VCaP (cell line): ENCODE measurements at regions not wholly inside any gene's neighbourhood (a gene's known extent, or its start where the extent isn't known, plus 50 kb on each side); places are given as distances from the start of the nearest gene placed in this dataset.

Experiments used
- H3K27ac ChIP-seq: fragments of 450-650 bp; 2 replicates; pipeline ENCODE4 v1.5.1; 2017
- CTCF ChIP-seq: fragments of 450-650 bp; conservative IDR thresholded peaks from 2 replicates; pipeline ENCODE4 v1.5.1; 2017; ENCODE audit warnings: mild to moderate bottlenecking, moderate library complexity

DNA sequence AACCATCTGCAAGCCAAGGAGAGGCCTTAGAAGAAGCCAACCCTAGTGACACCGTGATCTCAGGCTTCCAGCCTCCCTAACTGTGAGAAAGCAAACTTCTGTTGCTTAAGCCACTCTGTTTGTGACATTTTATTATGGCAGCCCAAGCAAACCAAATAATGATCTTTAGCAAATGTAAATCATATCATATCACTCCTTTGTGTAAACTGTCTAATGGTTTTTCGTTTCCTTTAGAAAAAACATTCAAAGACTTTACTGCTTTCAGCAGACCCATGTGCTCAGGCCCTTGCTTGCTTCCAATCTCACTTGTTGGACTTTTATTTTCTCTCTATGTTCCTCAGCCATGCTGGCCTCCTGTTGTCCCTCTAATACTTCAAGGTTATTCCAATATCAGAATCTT, 192.2 kb upstream of the HS3ST1 start:
- no peak overlapping the region for H3K27ac ChIP-seq
- TF ChIP-seq CTCF = no peak

DNA sequence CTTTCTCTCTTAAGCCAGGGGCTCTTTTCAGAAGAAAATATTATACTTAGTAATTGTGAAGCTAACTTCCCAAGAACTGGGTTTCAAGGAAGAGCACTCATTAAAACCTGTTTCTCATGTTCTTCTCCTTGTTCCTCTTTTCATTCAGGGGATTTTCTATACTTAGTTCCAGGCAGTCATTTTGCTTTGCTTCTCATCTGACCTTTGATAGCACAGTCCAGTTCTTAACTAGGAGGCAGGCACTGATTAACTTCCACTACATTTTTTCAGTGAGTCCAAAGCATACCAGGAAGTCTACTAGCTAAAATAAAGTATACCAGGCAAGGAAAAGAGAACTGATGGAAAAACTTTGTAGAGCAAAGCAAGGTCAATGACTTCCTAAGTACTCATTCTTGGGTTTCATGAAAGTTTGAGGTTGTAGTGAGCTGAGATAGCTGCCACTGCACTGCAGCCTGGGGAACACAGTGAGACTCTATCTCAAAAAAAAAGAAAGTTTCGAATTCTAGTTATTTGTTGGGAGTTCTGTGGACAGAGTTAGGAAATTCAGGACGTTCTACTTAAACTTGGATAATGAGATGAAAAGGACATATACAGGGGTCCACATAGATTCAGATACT, 190.1 kb upstream of the HS3ST1 start:
- H3K27ac ChIP-seq = no peak overlapping the region
- TF ChIP-seq CTCF = no peak

GRCh38 chr4:11616856-11617255, 188.2 kb upstream of the HS3ST1 start:
- no peak overlapping the region for H3K27ac ChIP-seq
- no peak for TF ChIP-seq CTCF

DNA sequence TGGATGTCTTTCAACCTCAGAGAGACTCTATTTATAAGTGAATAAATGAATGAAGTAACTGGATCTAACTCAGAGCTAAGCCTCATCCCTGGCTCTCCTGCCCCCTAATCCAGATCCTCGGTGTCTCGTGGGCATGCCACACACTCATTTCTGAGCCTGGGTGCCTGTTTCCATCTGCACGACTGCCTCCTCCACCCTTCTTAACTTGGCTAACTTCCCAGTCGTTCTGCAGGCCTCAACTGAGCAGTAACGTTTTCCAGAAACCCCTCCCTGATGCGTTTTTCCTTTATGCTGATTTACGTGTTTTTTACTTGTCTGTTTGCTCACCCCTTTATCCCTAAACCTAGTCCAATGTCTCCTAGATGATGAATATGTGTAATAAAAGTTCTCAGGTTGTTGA, 186.9 kb upstream of the HS3ST1 start:
- TF ChIP-seq CTCF = no peak
- H3K27ac ChIP-seq = no peak overlapping the region

DNA sequence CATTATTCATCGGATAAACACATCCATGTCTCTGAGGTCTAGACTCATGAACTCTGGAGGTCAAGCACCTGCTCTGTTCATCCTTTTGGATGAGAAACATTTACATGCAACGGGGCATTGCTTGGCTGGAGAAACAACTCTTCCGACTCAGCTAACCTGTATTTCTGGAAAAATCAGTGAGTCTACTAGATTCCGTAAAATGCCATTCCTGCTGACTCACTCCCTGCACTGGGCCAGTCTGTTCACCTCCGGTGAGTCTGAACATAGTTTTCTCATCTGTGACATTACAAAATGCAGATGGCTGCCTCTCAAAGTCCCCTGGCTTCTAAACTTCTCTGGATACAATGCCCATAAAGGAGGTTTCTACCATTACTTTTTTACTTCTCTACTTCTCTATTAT, 185.7 kb upstream of the HS3ST1 start:
- H3K27ac ChIP-seq = no peak overlapping the region

DNA sequence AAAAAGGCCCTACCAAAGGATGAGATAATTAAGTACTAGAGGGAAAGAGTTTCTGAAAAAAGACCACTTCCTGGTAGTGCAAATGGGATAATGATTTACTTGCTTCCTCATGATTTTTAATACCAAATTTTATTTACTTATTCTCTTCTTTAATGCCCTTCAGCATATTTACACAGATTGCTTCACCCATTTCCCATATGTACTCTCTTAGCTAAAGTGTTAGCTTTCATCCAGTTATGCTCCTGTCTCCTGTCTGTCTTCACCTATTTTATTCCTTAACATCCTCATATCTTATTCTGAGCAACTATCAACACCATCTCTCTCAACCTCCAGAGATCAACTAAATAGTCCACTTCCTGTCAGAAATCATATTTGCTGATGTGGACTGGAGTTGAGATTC, 183.2 kb upstream of the HS3ST1 start:
- H3K27ac ChIP-seq = peak overlapping the region; percentile 29
- no peak for TF ChIP-seq CTCF

More for the DNA sequence above, 185.7 kb upstream of the HS3ST1 start:
- TF ChIP-seq CTCF = no peak

GRCh38 chr4:11609751-11610150, 181.1 kb upstream of the HS3ST1 start:
- H3K27ac ChIP-seq = no peak overlapping the region
- no peak for TF ChIP-seq CTCF

DNA sequence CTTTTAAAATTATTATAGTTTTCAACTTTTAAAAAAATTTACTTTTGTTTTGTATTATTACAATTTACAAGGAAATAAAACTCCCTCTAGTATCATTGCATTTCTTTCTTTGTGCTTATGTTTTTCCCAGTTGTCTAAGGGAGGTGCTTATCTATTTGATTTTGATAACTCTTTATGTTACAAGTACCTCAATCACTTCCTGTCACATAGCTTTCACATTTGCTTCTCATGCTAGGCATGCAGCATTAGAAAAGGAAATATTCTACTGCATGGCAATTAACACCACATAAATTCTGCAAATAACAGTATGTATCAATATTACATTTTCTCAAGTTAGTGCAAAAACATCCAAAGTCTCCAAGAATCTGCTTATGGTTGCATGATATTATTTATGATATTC, 180.3 kb upstream of the HS3ST1 start:
- no peak for TF ChIP-seq CTCF
- no peak overlapping the region for H3K27ac ChIP-seq
